DND-41 (cell line): ENCODE measurements at regions not wholly inside any gene's neighbourhood (a gene's known extent, or its start where the extent isn't known, plus 50 kb on each side); places are given as distances from the start of the nearest gene placed in this dataset.

ENCODE experiments used
- EZH2 ChIP-seq: IDR thresholded peaks from 3 replicates; pipeline ENCODE4 v1.6.1; 2012; ENCODE audit warnings: borderline replicate concordance, low read depth, mild to moderate bottlenecking, moderate library complexity, low read length, inconsistent platforms; ENCODE audit not compliant: severe bottlenecking
- TF ChIP-seq, protein P1 (sequence below): IDR thresholded peaks from 2 replicates; pipeline ENCODE4 v1.5.1; 2012; ENCODE audit warnings: borderline replicate concordance, low read length, moderate library complexity, mild to moderate bottlenecking; ENCODE audit not compliant: poor library complexity, severe bottlenecking; ENCODE audit errors: extremely low read depth

DNA sequence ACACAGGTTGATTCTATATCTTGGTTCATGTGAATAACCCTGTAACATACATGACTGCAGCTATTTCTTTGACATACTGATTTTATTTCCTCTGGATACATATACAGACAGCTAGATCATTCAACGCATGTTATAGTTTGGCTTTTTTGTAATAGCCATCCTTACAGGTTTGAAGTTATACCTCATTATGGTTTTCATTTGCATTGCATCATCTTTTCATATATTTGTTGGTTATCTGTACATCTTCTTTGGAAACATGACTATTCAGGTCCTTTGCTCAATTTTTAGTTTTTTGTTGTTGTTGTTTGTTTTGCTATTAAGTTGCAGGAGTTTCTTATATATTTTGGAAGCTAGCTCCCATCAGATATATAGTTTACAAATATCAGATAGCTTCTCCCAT, 276.2 kb upstream of the NETO1 start:
- TF ChIP-seq, protein P1, sequence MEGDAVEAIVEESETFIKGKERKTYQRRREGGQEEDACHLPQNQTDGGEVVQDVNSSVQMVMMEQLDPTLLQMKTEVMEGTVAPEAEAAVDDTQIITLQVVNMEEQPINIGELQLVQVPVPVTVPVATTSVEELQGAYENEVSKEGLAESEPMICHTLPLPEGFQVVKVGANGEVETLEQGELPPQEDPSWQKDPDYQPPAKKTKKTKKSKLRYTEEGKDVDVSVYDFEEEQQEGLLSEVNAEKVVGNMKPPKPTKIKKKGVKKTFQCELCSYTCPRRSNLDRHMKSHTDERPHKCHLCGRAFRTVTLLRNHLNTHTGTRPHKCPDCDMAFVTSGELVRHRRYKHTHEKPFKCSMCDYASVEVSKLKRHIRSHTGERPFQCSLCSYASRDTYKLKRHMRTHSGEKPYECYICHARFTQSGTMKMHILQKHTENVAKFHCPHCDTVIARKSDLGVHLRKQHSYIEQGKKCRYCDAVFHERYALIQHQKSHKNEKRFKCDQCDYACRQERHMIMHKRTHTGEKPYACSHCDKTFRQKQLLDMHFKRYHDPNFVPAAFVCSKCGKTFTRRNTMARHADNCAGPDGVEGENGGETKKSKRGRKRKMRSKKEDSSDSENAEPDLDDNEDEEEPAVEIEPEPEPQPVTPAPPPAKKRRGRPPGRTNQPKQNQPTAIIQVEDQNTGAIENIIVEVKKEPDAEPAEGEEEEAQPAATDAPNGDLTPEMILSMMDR = no peak
- no peak for TF ChIP-seq EZH2
